ENCODE measurements at regions not wholly inside any gene's neighbourhood (a gene's known extent, or its start where the extent isn't known, plus 50 kb on each side); places are given as distances from the start of the nearest gene placed in this dataset.

DNA sequence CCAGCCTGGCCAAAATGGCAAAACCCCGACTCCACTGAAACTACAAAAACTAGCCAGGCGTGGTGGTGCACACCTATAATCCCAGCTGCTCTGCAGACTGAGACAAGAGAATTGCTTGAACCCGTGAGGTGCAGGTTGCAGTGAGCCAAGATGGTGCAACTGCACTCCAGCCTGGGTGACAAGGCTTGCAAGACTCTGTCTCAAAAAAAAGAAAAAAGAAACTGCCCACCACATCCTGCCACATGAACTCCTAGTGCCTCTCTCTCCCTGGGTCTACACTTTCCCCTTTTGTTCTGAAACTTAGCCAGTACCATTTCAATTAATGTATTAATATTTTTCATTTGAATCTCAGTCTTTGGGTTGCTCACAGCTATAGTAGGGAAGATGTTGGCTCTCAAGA is 192.2 kb upstream of the MME start:
- Mint-ChIP-seq H3K27ac (ENCODE audit: unreplicated experiment) (no peak overlapping the region), H3K4me1 (ENCODE audit: low read depth) (peaks cover 17% of the 10 kb centered on the region), H3K36me3 (ENCODE audit: low read depth) (no peaks in the 10 kb centered on the region), H3K4me3 (ENCODE audit: unreplicated experiment) (no peak overlapping the region), H3K27me3 (ENCODE audit: low read depth) (no peaks in the 10 kb centered on the region), H3K9me3 (ENCODE audit: low read depth) (peaks cover 8% of the 10 kb centered on the region)
- DNase-seq (ENCODE audit: low spot score), result no peak
- TF ChIP-seq, protein P1, sequence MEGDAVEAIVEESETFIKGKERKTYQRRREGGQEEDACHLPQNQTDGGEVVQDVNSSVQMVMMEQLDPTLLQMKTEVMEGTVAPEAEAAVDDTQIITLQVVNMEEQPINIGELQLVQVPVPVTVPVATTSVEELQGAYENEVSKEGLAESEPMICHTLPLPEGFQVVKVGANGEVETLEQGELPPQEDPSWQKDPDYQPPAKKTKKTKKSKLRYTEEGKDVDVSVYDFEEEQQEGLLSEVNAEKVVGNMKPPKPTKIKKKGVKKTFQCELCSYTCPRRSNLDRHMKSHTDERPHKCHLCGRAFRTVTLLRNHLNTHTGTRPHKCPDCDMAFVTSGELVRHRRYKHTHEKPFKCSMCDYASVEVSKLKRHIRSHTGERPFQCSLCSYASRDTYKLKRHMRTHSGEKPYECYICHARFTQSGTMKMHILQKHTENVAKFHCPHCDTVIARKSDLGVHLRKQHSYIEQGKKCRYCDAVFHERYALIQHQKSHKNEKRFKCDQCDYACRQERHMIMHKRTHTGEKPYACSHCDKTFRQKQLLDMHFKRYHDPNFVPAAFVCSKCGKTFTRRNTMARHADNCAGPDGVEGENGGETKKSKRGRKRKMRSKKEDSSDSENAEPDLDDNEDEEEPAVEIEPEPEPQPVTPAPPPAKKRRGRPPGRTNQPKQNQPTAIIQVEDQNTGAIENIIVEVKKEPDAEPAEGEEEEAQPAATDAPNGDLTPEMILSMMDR (IDR thresholded peaks at IDR 0.05), result no peak

DNA sequence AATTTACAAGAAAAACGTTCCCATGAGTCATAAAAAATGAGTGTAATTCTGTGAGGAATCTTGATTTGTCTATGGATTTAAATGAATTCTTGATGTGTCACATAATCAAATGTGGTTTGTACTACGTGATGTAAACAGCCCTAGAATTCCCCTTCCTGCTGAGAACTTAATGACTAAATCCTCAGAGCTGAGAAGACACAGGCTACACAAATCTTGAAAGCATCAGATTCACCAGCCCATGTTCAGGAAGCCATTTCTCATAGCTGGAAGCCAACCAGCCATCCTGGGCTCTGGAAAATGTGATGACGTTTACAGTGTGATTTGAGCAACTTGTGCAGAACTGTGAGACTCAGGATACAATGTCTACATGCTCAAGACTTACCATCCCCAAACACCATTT is 193.7 kb upstream of the MME start:
- no peak overlapping the region for H3K27ac Mint-ChIP-seq (ENCODE audit: unreplicated experiment)
- DNase-seq (ENCODE audit: low spot score), result no peak
- H3K4me1 Mint-ChIP-seq (ENCODE audit: low read depth), result peaks cover 17% of the 10 kb centered on the region
- peaks cover 11% of the 10 kb centered on the region for H3K9me3 Mint-ChIP-seq (ENCODE audit: low read depth)
- TF ChIP-seq, protein P1 (IDR thresholded peaks at IDR 0.05), result no peak
- H3K27me3 Mint-ChIP-seq (ENCODE audit: low read depth), result no peaks in the 10 kb centered on the region
- no peak overlapping the region for H3K4me3 Mint-ChIP-seq (ENCODE audit: unreplicated experiment)
- H3K36me3 Mint-ChIP-seq (ENCODE audit: low read depth), result no peaks in the 10 kb centered on the region

DNA sequence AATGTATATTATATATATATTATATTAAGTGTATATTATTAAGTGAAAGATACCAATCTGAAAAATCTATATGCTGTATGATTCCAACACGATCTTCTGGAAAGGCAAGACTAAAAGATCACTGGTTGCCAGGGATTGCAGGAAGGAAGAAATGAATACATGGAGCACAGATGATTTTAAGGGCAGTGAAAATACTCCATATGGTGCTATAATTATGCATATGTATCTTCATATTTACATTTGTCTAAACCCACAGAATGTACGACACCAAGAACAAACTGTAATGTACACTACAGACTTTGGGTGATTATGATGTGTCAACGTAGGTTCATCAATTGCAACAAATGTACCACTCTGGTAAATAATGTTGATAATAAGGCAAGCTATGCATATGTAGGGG is 194.7 kb upstream of the MME start:
- TF ChIP-seq, protein P1 (IDR thresholded peaks at IDR 0.05), result no peak
- H3K27ac Mint-ChIP-seq (ENCODE audit: unreplicated experiment), result no peak overlapping the region
- no peaks in the 10 kb centered on the region for H3K27me3 Mint-ChIP-seq (ENCODE audit: low read depth)
- no peaks in the 10 kb centered on the region for H3K36me3 Mint-ChIP-seq (ENCODE audit: low read depth)
- peaks cover 11% of the 10 kb centered on the region for H3K9me3 Mint-ChIP-seq (ENCODE audit: low read depth)
- H3K4me1 Mint-ChIP-seq (ENCODE audit: low read depth), result peaks cover 16% of the 10 kb centered on the region
- H3K4me3 Mint-ChIP-seq (ENCODE audit: unreplicated experiment), result no peak overlapping the region
- no peak for DNase-seq (ENCODE audit: low spot score)

DNA sequence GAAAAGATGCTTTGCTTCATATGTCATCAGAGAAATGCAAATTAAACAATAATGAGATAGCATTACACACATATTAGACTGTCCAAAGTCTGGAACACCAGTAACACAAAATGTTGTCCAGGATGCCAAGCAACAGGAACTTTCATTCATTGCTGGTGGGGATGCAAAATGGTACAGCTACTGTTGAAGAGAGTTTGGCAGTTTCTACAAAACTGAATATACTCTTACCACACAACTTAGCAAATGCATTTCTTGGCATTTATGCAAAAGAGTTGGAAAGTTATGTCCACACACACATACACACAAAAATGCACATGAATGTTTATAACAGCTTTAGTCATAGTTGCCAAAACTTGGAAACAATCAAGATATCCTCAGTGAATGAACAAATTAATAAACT is 195.2 kb upstream of the MME start:
- Mint-ChIP-seq H3K36me3 (ENCODE audit: low read depth) (no peaks in the 10 kb centered on the region), H3K27ac (ENCODE audit: unreplicated experiment) (no peak overlapping the region), H3K4me3 (ENCODE audit: unreplicated experiment) (no peak overlapping the region), H3K9me3 (ENCODE audit: low read depth) (peaks cover 11% of the 10 kb centered on the region), H3K27me3 (ENCODE audit: low read depth) (no peaks in the 10 kb centered on the region), H3K4me1 (ENCODE audit: low read depth) (peaks cover 13% of the 10 kb centered on the region)
- DNase-seq (ENCODE audit: low spot score), result no peak
- TF ChIP-seq, protein P1 (IDR thresholded peaks at IDR 0.05), result no peak

DNA sequence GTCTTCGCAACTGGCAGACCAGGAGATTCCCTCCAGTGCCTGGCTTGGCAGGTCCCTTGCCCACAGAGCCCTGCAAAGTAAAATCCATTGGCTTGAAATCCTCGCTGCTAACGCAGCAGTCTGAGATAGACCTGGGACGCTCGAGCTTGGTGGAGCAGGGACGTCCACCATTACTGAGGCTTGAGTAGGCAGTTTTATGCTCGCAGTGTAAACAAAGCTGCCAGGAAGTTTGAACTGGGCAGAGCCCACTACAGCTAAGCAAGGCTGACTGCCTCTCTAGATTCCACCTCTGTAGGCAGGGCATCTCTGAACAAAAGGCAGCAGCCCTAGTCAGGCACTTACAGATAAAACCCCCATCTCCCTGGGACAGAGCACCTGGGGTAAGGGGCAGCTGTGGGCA is 205.0 kb upstream of the MME start:
- H3K36me3 Mint-ChIP-seq (ENCODE audit: low read depth), result no peaks in the 10 kb centered on the region
- H3K9me3 Mint-ChIP-seq (ENCODE audit: low read depth), result peaks cover 17% of the 10 kb centered on the region
- H3K4me3 Mint-ChIP-seq (ENCODE audit: unreplicated experiment), result no peak overlapping the region
- peaks cover 2% of the 10 kb centered on the region for H3K27me3 Mint-ChIP-seq (ENCODE audit: low read depth)
- no peaks in the 10 kb centered on the region for H3K4me1 Mint-ChIP-seq (ENCODE audit: low read depth)
- H3K27ac Mint-ChIP-seq (ENCODE audit: unreplicated experiment), result no peak overlapping the region
- TF ChIP-seq, protein P1 (IDR thresholded peaks at IDR 0.05), result no peak
- no peak for DNase-seq (ENCODE audit: low spot score)
